ENCODE measurements at regions not wholly inside any gene's neighbourhood (a gene's known extent, or its start where the extent isn't known, plus 50 kb on each side); places are given as distances from the start of the nearest gene placed in this dataset.

DNA sequence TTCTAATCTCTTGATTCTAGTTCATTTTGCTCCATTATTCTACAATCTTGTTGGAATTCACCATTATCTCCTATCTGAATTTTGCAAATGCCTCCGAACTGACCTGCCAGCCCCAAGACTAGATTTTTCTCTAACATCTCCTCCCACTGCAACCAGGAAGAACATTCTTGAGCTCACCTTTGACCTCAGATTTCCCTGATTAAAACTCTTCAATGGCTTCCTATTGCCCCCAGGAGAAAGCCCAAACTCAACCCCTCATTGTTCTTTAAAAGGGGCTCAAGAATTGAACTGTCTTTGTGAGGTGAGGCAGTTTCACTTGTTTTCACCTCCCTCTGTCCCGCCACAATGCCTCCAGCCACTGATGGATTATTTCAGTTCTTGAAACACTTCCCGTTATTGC lies 784.6 kb upstream of the ZEB2 start:
- no peak for DNase-seq (ENCODE audit: low read depth)
- H3K4me3 ChIP-seq (ENCODE audit: low read depth, low read length): no peak overlapping the region
- TF ChIP-seq, protein P1, sequence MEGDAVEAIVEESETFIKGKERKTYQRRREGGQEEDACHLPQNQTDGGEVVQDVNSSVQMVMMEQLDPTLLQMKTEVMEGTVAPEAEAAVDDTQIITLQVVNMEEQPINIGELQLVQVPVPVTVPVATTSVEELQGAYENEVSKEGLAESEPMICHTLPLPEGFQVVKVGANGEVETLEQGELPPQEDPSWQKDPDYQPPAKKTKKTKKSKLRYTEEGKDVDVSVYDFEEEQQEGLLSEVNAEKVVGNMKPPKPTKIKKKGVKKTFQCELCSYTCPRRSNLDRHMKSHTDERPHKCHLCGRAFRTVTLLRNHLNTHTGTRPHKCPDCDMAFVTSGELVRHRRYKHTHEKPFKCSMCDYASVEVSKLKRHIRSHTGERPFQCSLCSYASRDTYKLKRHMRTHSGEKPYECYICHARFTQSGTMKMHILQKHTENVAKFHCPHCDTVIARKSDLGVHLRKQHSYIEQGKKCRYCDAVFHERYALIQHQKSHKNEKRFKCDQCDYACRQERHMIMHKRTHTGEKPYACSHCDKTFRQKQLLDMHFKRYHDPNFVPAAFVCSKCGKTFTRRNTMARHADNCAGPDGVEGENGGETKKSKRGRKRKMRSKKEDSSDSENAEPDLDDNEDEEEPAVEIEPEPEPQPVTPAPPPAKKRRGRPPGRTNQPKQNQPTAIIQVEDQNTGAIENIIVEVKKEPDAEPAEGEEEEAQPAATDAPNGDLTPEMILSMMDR (IDR thresholded peaks at IDR 0.05; ENCODE audit: low read depth, low read length, missing control alignments): no peak

DNA sequence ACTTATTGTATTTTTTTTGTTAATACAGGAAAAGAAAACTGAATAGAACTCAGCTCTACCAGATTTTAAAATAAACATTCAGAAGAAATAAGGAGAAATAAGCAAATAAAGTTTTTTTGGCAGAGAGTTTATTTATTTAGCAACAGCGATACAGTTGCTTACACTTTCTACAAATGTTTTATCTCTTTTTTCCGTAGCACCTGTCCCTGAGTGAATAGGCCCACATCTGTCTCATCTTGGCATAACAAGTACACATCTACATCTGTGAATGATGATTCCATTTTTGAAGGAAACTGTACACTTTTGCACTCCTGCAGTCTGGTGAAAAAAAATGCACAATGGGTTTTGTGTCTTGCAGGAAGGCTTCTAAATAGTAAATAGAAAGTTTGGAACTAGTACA lies 783.6 kb upstream of the ZEB2 start:
- TF ChIP-seq, protein P1 (IDR thresholded peaks at IDR 0.05; ENCODE audit: low read depth, low read length, missing control alignments): no peak

DNA sequence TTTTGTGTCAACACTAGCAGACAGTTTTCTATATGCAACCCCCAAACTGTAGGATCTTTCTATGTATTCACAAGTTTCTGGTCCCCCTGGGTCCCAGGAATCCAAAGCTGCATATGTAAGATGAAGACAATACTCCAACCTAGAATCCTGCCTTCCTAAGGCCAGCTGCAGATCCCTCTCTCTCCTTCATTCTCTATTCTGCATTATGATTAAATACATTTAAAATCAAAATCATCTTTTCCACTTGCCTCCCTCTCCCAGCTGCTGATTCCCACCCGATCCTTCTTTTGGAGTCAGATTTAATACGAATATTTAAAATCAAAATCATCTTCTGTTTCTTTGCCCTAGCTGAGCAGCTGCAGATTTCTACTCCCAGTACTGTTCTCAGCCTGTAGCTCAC lies 783.0 kb upstream of the ZEB2 start:
- H3K4me3 ChIP-seq (ENCODE audit: low read depth, low read length): no peak overlapping the region
- no peak for DNase-seq (ENCODE audit: low read depth)
- TF ChIP-seq, protein P1 (IDR thresholded peaks at IDR 0.05; ENCODE audit: low read depth, low read length, missing control alignments): no peak

More for the DNA sequence above, 783.6 kb upstream of the ZEB2 start:
- no peak overlapping the region for H3K4me3 ChIP-seq (ENCODE audit: low read depth, low read length)
- DNase-seq (ENCODE audit: low read depth): no peak

DNA sequence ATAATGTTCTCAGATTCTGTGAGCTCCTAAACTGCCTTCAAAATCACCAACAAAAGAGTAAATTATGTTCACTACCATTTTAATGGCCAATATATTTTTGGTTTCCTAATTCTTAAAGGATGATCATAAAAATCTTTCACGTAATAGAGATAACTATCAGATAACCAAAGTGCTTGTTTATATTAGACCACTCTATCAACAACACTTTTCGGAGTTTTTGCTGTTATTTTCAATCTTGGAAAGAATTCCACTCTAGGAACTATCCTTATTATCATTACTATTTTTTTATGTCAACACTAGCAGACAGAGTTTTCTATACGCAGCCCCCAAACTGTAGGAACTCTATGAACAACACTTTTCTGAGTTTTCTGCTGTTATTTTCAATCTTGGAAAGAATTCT lies 782.5 kb upstream of the ZEB2 start:
- TF ChIP-seq, protein P1 (IDR thresholded peaks at IDR 0.05; ENCODE audit: low read depth, low read length, missing control alignments): no peak
- no peak overlapping the region for H3K4me3 ChIP-seq (ENCODE audit: low read depth, low read length)
- DNase-seq (ENCODE audit: low read depth): no peak

DNA sequence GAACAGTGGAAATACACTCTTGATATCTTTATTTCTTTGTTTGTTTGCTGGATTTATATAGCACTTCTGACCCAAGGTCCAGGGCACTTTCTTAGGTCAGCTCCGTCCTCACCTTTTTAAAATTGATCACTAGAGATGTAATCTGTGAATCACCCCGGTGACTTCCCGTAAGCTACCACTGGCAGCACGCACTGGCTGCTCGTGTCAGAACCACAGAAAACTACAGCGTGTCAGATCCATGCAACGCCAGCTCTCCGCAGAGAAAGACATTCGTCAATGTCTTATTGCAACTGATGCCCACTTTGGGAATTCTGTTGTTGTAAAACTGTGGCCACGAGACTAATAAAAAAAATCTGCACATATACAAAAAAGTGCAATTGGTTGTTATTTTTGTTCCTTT lies 779.4 kb upstream of the ZEB2 start:
- no peak for DNase-seq (ENCODE audit: low read depth)
- H3K4me3 ChIP-seq (ENCODE audit: low read depth, low read length): no peak overlapping the region
- TF ChIP-seq, protein P1 (IDR thresholded peaks at IDR 0.05; ENCODE audit: low read depth, low read length, missing control alignments): no peak

DNA sequence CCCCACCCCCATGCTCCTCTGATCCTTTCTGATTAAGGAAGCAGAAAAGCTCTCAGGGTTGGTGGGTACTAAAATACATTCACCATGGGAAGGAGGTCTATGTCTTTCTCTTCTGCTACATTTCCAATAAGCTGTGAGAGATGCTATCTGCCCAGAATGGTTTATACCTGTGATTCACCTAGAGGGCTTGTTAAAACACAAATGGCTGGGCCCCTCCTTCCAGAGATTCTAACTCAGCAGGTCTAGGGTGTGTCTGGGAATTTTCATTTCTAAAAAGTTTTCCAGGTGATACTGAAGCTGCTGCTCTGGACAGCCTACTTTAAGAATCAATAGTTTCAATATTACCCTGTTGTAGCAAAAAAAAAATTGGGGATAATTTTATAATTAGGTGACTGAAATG lies 772.2 kb upstream of the ZEB2 start:
- no peak for DNase-seq (ENCODE audit: low read depth)
- H3K4me3 ChIP-seq (ENCODE audit: low read depth, low read length): no peak overlapping the region
- TF ChIP-seq, protein P1 (IDR thresholded peaks at IDR 0.05; ENCODE audit: low read depth, low read length, missing control alignments): no peak

DNA sequence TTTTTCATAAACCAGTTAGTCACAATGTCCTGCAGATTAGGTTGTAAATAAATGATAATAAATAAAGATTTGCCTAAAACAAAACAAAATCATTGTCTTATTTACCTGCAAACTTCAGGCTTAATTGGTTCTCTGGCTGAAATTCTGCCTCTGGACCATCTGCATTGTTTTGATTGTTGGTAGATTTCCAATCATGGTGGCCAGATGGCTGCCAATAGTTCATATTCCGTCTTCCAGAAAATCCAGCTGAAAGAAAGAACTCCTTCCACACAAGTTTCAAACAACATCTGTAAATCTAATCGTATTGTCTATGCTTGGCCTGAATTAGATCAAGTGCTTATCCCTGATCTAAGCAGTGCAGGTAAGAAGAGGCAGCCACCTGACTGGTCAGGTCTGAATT lies 771.1 kb upstream of the ZEB2 start:
- DNase-seq (ENCODE audit: low read depth): no peak

More for the DNA sequence above, 771.1 kb upstream of the ZEB2 start:
- TF ChIP-seq, protein P1 (IDR thresholded peaks at IDR 0.05; ENCODE audit: low read depth, low read length, missing control alignments): no peak
- no peak overlapping the region for H3K4me3 ChIP-seq (ENCODE audit: low read depth, low read length)

All from GM12864 (cell line).